ENCODE measurements at regions not wholly inside any gene's neighbourhood (a gene's known extent, or its start where the extent isn't known, plus 50 kb on each side); places are given as distances from the start of the nearest gene placed in this dataset.

DNA sequence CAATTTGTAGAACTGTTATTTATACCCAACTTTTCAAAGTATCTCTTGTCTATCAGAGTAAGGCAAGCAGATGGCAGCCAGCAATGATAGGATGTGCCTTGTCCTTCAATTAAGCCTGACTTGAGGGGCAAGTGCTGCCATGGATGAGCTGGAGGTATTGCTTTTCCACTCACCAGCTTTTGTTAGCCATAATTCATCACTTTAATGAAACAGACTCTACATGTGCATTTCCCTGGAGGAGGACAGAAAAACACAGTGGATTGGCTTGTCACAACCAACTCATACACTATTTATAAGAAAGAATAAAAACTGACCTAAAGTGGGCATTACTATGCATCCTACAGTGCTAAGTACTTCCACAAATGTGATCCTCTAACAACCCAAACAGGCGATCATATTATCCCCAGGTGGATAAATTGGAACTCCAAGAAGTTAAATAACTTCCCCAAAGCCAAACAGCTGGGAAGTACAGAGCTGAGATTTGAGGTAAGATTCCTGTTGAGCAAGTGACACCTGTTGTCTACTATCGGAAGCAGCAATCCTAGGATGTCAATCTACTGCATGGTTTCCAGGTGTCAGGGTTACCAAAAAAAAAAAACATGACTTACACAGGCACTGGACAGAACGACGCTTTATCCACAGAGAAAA lies 73.9 kb upstream of the NRSN1 start:
- in situ Hi-C loops (cut with HindIII; ENCODE audit: low sequenced_read_pairs), result no loop called here

DNA sequence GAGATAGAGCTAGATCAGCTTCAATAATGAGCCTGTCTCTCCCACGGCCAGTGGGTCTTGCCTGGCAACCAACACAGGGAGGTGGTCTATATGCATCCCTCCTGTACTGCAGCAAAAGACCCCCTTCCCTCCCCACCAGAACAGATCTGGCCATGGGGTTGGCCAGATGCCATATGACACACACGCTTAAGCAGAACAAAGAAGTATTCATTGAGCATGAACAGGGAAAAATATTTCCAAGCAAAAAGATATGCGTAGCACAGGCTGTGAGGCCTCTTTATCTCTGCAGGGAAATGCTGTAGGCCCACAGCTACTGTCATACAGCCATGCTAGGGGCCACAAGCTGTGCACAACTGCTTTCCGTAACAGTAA lies 73.4 kb upstream of the NRSN1 start:
- in situ Hi-C loops (cut with HindIII; ENCODE audit: low sequenced_read_pairs), result no loop called here

DNA sequence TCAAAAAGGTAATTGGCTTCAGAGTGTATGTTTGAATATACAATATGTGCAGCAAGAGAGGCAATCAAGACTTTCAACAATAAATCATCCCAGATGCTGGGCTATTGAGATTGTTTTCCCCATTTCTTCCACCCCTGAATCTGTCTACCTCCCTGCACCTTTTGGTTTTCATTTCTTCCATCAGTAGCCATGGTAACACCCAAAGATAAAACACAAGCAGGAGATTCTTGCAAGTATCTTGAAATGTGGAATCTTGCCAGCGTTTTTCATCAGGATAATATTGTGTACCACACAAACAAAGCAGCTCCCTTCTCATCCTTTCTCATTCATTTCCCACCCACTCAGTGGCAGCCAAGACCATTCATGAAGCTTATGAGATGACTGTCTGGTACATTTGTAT lies 73.0 kb upstream of the NRSN1 start:
- in situ Hi-C loops (cut with HindIII; ENCODE audit: low sequenced_read_pairs), result no loop called here

DNA sequence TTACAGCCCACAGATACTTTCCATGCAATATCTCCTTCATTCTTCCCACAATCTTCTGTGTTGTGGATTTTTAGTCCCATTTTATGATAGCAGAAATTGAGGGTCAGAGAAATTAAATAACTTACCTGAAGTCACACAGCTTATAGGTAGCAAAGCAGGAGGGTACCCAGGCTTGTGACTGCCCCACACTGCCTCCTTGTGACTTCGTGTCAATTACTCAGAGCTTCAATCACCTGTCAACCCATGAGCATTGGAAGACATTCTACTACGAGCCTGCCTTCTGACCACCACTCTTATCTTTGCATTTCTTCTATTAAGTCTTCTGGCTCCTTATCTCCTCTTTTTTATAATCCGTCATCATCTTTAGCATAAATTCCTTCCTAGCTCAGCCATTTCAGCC lies 71.6 kb upstream of the NRSN1 start:
- in situ Hi-C loops (cut with HindIII; ENCODE audit: low sequenced_read_pairs), result no loop called here

DNA sequence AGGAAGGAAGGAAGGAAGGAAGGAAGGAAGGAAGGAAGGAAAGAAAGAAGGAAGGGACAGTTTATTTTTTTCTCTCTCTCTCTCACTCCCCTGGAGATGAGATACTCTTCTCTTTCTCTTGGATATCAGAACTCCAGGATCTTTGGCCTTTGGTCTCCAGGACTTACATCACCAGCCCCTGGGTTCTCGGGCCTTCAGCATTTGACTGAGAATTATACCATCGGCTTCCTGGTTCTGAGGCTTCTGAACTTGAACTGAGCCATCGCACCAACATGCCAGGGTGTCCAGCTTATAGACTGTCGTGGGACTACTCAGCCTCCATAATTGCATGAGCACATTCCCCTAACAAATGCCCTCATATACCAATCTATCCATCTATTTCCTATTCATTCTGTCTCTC lies 69.4 kb upstream of the NRSN1 start:
- in situ Hi-C loops (cut with HindIII; ENCODE audit: low sequenced_read_pairs), result no loop called here

DNA sequence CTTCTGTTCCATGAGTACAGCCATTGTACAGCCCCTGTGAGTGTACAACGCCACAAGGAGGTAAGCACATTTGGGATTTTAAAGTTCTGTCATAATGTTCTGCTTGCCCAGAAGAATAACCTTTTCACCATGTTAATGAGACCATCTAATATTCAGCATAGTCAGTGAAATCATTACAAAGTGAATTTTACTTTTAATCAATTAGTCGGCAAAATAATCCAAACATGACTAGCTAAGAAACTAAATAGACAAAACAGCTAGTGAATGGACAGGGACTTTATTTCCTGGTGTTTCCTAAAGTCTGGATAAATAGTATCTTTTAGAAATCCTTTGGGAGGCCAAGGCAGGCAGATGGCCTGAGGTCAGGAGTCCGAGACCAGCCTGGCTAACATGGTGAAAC lies 69.0 kb upstream of the NRSN1 start:
- in situ Hi-C loops (cut with HindIII; ENCODE audit: low sequenced_read_pairs), result no loop called here

- in situ Hi-C loops (cut with HindIII; ENCODE audit: low sequenced_read_pairs), result no loop called here
Observed at GRCh38 chr6:24060982-24061754, 64.8 kb upstream of the NRSN1 start.

DNA sequence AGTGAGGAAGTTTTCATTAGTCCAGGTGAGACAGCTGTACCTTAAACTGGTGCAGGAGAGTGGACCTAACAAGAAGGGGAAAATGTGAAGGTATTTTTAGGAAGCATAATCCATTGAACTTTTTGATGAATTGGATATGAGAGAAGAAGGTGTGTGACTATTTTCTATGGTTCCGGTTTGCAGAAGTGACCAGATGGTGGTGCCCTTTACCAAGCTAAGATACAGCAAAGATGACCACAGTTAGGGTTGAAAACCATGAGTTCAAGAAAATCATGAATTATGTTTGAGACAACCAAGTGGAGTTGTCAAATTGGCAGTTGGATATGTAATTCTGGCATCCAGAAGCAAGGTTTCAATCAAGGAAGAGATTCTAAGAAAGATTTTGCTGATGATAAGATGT lies 61.9 kb upstream of the NRSN1 start:
- in situ Hi-C loops (cut with HindIII; ENCODE audit: low sequenced_read_pairs), result no loop called here

- in situ Hi-C loops (cut with HindIII; ENCODE audit: low sequenced_read_pairs), result no loop called here
Observed at GRCh38 chr6:24064832-24065231, 61.2 kb upstream of the NRSN1 start.

- in situ Hi-C loops (cut with HindIII; ENCODE audit: low sequenced_read_pairs), result no loop called here
Observed at GRCh38 chr6:24069526-24069925, 56.5 kb upstream of the NRSN1 start.

- in situ Hi-C loops (cut with HindIII; ENCODE audit: low sequenced_read_pairs), result no loop called here
Observed at GRCh38 chr6:24072038-24072746, 53.8 kb upstream of the NRSN1 start.

DNA sequence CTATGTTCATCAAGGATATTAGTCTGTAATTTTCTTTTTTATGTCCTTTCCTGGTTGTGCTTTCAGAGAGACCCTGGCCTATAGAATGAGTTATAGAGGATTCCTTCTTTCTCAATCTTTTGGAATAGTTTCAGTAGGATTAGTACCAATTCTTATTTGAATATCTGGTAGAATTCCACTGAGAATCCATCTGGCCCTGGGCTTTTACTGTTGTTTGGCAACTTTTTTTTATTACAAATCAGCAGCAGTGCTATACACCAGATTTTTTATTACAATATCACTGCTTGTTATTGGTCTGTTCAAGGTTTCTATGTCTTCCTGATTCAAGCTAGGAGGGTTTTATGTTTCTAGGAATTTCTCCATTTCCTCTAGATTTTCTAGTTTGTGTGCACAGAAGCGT lies 50.0 kb upstream of the NRSN1 start:
- in situ Hi-C loops (cut with HindIII; ENCODE audit: low sequenced_read_pairs), result no loop called here

Data from DLD1 (cell line).